SK-N-SH (cell line): ENCODE measurements at regions not wholly inside any gene's neighbourhood (a gene's known extent, or its start where the extent isn't known, plus 50 kb on each side); places are given as distances from the start of the nearest gene placed in this dataset.

ENCODE experiments used
- CTCF ChIA-PET: fragments of 300-600, 350-600 bp; formaldehyde crosslinking; extraction: SDS; loops from one replicate; lab custom pipeline; 2021; lab: Yijun Ruan, JAX
- POLR2A ChIA-PET: fragments of 350-600 bp; sonication (Branson Sonifier 250); formaldehyde crosslinking; extraction: SDS; loops from one replicate; lab custom pipeline; 2020; ENCODE audit warnings: antibody characterized with exemption, inconsistent platforms; lab: Yijun Ruan, JAX
- DNase-seq: peaks from one replicate; pipeline ENCODE4 v3.0.0; 2012
- H2AFZ ChIP-seq: fragments of 200-600 bp; sonication (generic); 2 replicates; pipeline ENCODE4 v1.8.1; 2016; ENCODE audit warnings: antibody characterized with exemption, mild to moderate bottlenecking, low read depth
- H3F3A ChIP-seq: fragments of 200-600 bp; sonication (generic); replicated peaks from 2 replicates; pipeline ENCODE3; 2016; ENCODE audit warnings: antibody characterized with exemption, mild to moderate bottlenecking; ENCODE audit not compliant: insufficient read depth
- H3K27ac ChIP-seq, 2 experiments: fragments of 200-500 bp in 1 of 2; fragments of 200-600 bp in 1 of 2; sonication (Bioruptor generic) in 1 of 2; sonication (generic), shearing (Covaris generic) in 1 of 2; 2 replicates each; pipeline versions ENCODE4 v1.5.1 to v1.6.1; 2014 to 2016; ENCODE audit warnings: low read depth in 2 of 2, inconsistent platforms in 1 of 2, low read length in 1 of 2, mild to moderate bottlenecking in 1 of 2, mixed read lengths in 1 of 2
- H3K27me3 ChIP-seq: fragments of 200-600 bp; sonication (generic), shearing (Covaris generic); 2 replicates; pipeline ENCODE4 v1.6.1; 2016; ENCODE audit warnings: mixed run types; ENCODE audit not compliant: insufficient read depth
- H3K36me3 ChIP-seq, 2 experiments: fragments of 200-500 bp in 1 of 2; fragments of 200-600 bp in 1 of 2; sonication (Bioruptor generic) in 1 of 2; sonication (generic) in 1 of 2; replicated peaks in 1 of 2; 2 replicates each; pipeline versions ENCODE3 to v1.5.1; 2014 to 2016; ENCODE audit warnings: low read length in 1 of 2, mild to moderate bottlenecking in 1 of 2; ENCODE audit not compliant: insufficient read depth in 2 of 2, control insufficient read depth in 1 of 2
- H3K4me1 ChIP-seq, 2 experiments: fragments of 200-500 bp in 1 of 2; fragments of 200-600 bp in 1 of 2; sonication (Bioruptor generic) in 1 of 2; sonication (generic), shearing (Covaris generic) in 1 of 2; 2 replicates each; pipeline versions ENCODE4 v1.5.1 to v1.6.1; 2014 to 2016; ENCODE audit warnings: low read depth in 1 of 2, low read length in 1 of 2, mixed run types in 1 of 2; ENCODE audit not compliant: insufficient read depth in 2 of 2, control insufficient read depth in 1 of 2
- H3K4me2 ChIP-seq: fragments of 200-600 bp; sonication (generic), shearing (Covaris generic); 2 replicates; pipeline ENCODE4 v1.6.1; 2017; ENCODE audit warnings: mixed run types
- H3K4me3 ChIP-seq, 2 experiments: fragments of 200-500 bp in 1 of 2; fragments of 200-600 bp in 1 of 2; sonication (Bioruptor generic) in 1 of 2; sonication (generic), shearing (Covaris generic) in 1 of 2; 2 replicates each; pipeline versions ENCODE4 v1.5.1 to v1.8.1; 2014 to 2016; ENCODE audit warnings: low read depth in 2 of 2, inconsistent platforms in 1 of 2, low read length in 1 of 2, mild to moderate bottlenecking in 1 of 2, mixed read lengths in 1 of 2, moderate library complexity in 1 of 2
- H3K79me2 ChIP-seq: fragments of 200-600 bp; sonication (generic); 2 replicates; pipeline ENCODE4 v1.8.1; 2017; ENCODE audit warnings: mild to moderate bottlenecking; ENCODE audit not compliant: insufficient read depth
- H3K9ac ChIP-seq: fragments of 200-600 bp; sonication (generic); 2 replicates; pipeline ENCODE4 v1.6.1; 2017; ENCODE audit warnings: mixed run types
- H3K9me2 ChIP-seq: fragments of 200-600 bp; sonication (generic); 2 replicates; pipeline ENCODE4 v1.6.1; 2017; ENCODE audit warnings: mixed run types
- H3K9me3 ChIP-seq: fragments of 200-600 bp; sonication (generic); 2 replicates; pipeline ENCODE4 v1.6.1; 2017; ENCODE audit warnings: mixed run types, mild to moderate bottlenecking, moderate library complexity
- H4K20me1 ChIP-seq: fragments of 200-600 bp; sonication (generic); 2 replicates; pipeline ENCODE4 v1.6.1; 2017; ENCODE audit warnings: mild to moderate bottlenecking, mixed run types; ENCODE audit not compliant: insufficient read depth
- ELF1 ChIP-seq: IDR thresholded peaks from 2 replicates; pipeline ENCODE4 v1.4.0; 2012
- EZH2phosphoT487 ChIP-seq: fragments of 200-600 bp; sonication (generic); IDR thresholded peaks from 2 replicates; pipeline ENCODE4 v1.6.1; 2017; ENCODE audit warnings: low read depth, mixed run types, mild to moderate bottlenecking, antibody characterized with exemption, moderate library complexity, borderline replicate concordance
- FOSL2 ChIP-seq: IDR thresholded peaks from 2 replicates; pipeline ENCODE4 v1.4.0; 2012; ENCODE audit warnings: low read depth, mild to moderate bottlenecking, moderate library complexity, borderline replicate concordance
- GABPA ChIP-seq: IDR thresholded peaks from 2 replicates; pipeline ENCODE4 v1.4.0; 2012; ENCODE audit warnings: low read depth, mild to moderate bottlenecking
- JUND ChIP-seq: IDR thresholded peaks from 2 replicates; pipeline ENCODE4 v1.4.0; 2012
- NFIC ChIP-seq: IDR thresholded peaks from 2 replicates; pipeline ENCODE4 v1.4.0; 2012; ENCODE audit warnings: borderline replicate concordance
- POLR2AphosphoS5 ChIP-seq: IDR thresholded peaks from 2 replicates; pipeline ENCODE4 v1.6.1; 2012; ENCODE audit warnings: low read depth, low read length
- RAD21 ChIP-seq: IDR thresholded peaks from 2 replicates; pipeline ENCODE4 v1.6.1; 2012; ENCODE audit warnings: mild to moderate bottlenecking, low read length
- RCOR1 ChIP-seq: fragments of 150-350 bp; IDR thresholded peaks from 2 replicates; pipeline ENCODE4 v1.6.1; 2017; ENCODE audit warnings: antibody characterized with exemption, low read length
- RFX5 ChIP-seq: IDR thresholded peaks from 2 replicates; pipeline ENCODE4 v1.6.1; 2012; ENCODE audit warnings: mild to moderate bottlenecking, improper control_type of control experiment, low read length
- SIN3A ChIP-seq: IDR thresholded peaks from 2 replicates; pipeline ENCODE4 v1.6.1; 2012; ENCODE audit warnings: low read depth, mild to moderate bottlenecking, low read length, moderate library complexity, borderline replicate concordance
- SMC3 ChIP-seq: IDR thresholded peaks from 2 replicates; pipeline ENCODE4 v1.6.1; 2012; ENCODE audit warnings: low read depth, low read length, improper control_type of control experiment
- TAF1 ChIP-seq: IDR thresholded peaks from 2 replicates; pipeline ENCODE4 v1.6.1; 2012; ENCODE audit warnings: low read depth, mild to moderate bottlenecking, low read length, moderate library complexity, borderline replicate concordance
- TEAD4 ChIP-seq: IDR thresholded peaks from 2 replicates; pipeline ENCODE4 v1.4.0; 2012; ENCODE audit warnings: mild to moderate bottlenecking, borderline replicate concordance; ENCODE audit not compliant: insufficient read depth
- USF1 ChIP-seq: IDR thresholded peaks from 2 replicates; pipeline ENCODE4 v1.4.0; 2012; ENCODE audit warnings: low read depth, borderline replicate concordance
- ZBTB33 ChIP-seq: IDR thresholded peaks from 2 replicates; pipeline ENCODE4 v1.4.0; 2012; ENCODE audit warnings: low read depth, borderline replicate concordance
- WGBS: methylation state at CpG from one replicate; pipeline ENCODE4 v1.1.6; 2017; ENCODE audit warnings: low lambda C conversion rate; 5-methylcytosine and 5-hydroxymethylcytosine counted together
- TF ChIP-seq, protein P1 (sequence below): fragments of 150-350 bp; IDR thresholded peaks from 2 replicates; pipeline ENCODE4 v1.6.1; 2016; ENCODE audit warnings: mild to moderate bottlenecking, low read depth, low read length
- TF ChIP-seq, protein P2 (sequence below): fragments of 150-350 bp; IDR thresholded peaks from 2 replicates; pipeline ENCODE4 v1.6.1; 2017; ENCODE audit warnings: antibody characterized with exemption, low read length, low read depth, borderline replicate concordance
- TF ChIP-seq, protein P3 (sequence below): fragments of 200-600 bp; sonication (generic); IDR thresholded peaks from 2 replicates; pipeline ENCODE4 v1.6.1; 2017; ENCODE audit warnings: antibody characterized with exemption, mild to moderate bottlenecking, moderate library complexity

- Histone ChIP-seq H3K36me3 (no peaks in the 10 kb centered on the region), H3K9me3 (no peaks in the 10 kb centered on the region), H2AFZ (no peak overlapping the region), H3F3A (peaks cover 13% of the 10 kb centered on the region), H4K20me1 (no peaks in the 10 kb centered on the region), H3K4me2 (no peak overlapping the region), H3K4me1 (peaks cover 0 to 16% of the 10 kb centered on the region in 2 experiments; a peak in 3 of 4 replicates), H3K27ac (no peak overlapping the region), H3K79me2 (no peaks in the 10 kb centered on the region), H3K9ac (no peak overlapping the region), H3K27me3 (no peaks in the 10 kb centered on the region), H3K4me3 (no peak overlapping the region), H3K9me2 (no peaks in the 10 kb centered on the region)
- ChIA-PET POLR2A (no interaction called here), CTCF (interaction anchor here (1.3 kb wide), 1 partner anchor 20 kb away, joined by 3 read pairs; no protein-coding TSS in a partner anchor)
- no peak for DNase-seq
- 86% methylated on average over 4 of the region's 4 CpGs for WGBS
- TF ChIP-seq RAD21 (no peak), EZH2phosphoT487 (no peak), ELF1 (no peak)
Measured at GRCh38 chr13:33489563-33489962, 204.0 kb upstream of the STARD13 start.

DNA sequence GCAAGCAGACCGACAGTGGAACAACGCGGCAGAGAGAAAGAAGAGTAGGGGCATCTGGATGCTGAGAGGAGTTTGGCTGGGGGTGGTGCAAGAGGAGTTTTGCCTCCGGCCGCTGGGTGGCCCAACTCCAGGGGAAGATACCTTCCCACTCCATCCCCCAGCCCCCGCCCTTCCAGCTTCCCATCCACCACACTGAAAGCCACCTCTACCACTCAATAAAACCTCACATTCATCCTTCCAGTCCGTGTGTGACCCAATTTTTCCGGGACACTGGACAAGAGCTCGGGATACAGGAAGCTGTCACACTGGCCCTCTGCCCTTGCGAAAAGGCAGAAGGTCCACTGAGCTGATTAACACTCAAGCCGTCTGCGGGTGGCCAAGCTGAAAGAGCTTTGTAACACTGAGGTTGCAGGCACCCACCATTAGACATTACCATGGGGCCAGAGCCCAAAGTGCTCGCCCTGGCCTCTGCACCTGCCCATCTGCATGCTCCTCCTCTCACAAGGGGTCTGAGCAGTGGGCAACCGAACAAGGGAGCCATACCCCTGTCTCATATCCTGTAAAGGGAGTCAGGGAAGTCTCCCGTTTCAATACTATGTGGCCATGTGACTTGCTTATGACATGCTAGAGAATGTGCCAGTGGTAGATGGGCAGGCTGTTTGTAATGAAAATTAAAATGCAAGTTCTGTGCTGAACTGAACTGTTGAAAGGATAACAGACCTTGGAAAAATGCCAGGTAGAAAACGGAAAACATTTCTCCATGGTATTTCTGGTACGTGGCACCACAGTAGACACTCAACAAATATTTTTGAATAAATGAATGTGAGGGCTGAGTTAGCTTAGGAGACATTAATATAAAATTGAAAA lies 205.1 kb upstream of the STARD13 start:
- H3K9ac ChIP-seq: no peak overlapping the region
- peaks cover 20% of the 10 kb centered on the region for H3F3A ChIP-seq
- ChIA-PET POLR2A (no interaction called here), CTCF (interaction anchor here (1.3 kb wide), 1 partner anchor 19 kb away, joined by 3 read pairs; no protein-coding TSS in a partner anchor)
- no peaks in the 10 kb centered on the region for H3K36me3 ChIP-seq
- TF ChIP-seq ZBTB33: no peak
- TF ChIP-seq GABPA: no peak
- no peak for TF ChIP-seq SIN3A
- TF ChIP-seq RFX5: no peak
- TF ChIP-seq NFIC: no peak
- no peak for TF ChIP-seq POLR2AphosphoS5
- TF ChIP-seq, protein P1, sequence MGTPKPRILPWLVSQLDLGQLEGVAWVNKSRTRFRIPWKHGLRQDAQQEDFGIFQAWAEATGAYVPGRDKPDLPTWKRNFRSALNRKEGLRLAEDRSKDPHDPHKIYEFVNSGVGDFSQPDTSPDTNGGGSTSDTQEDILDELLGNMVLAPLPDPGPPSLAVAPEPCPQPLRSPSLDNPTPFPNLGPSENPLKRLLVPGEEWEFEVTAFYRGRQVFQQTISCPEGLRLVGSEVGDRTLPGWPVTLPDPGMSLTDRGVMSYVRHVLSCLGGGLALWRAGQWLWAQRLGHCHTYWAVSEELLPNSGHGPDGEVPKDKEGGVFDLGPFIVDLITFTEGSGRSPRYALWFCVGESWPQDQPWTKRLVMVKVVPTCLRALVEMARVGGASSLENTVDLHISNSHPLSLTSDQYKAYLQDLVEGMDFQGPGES: no peak
- TF ChIP-seq, protein P2, sequence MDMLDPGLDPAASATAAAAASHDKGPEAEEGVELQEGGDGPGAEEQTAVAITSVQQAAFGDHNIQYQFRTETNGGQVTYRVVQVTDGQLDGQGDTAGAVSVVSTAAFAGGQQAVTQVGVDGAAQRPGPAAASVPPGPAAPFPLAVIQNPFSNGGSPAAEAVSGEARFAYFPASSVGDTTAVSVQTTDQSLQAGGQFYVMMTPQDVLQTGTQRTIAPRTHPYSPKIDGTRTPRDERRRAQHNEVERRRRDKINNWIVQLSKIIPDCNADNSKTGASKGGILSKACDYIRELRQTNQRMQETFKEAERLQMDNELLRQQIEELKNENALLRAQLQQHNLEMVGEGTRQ: no peak
- no peak for TF ChIP-seq EZH2phosphoT487
- no peak for TF ChIP-seq JUND
- TF ChIP-seq TEAD4: no peak
- TF ChIP-seq FOSL2: no peak
- no peak for TF ChIP-seq TAF1
- no peak for TF ChIP-seq USF1
- TF ChIP-seq, protein P3, sequence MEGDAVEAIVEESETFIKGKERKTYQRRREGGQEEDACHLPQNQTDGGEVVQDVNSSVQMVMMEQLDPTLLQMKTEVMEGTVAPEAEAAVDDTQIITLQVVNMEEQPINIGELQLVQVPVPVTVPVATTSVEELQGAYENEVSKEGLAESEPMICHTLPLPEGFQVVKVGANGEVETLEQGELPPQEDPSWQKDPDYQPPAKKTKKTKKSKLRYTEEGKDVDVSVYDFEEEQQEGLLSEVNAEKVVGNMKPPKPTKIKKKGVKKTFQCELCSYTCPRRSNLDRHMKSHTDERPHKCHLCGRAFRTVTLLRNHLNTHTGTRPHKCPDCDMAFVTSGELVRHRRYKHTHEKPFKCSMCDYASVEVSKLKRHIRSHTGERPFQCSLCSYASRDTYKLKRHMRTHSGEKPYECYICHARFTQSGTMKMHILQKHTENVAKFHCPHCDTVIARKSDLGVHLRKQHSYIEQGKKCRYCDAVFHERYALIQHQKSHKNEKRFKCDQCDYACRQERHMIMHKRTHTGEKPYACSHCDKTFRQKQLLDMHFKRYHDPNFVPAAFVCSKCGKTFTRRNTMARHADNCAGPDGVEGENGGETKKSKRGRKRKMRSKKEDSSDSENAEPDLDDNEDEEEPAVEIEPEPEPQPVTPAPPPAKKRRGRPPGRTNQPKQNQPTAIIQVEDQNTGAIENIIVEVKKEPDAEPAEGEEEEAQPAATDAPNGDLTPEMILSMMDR: no peak
- TF ChIP-seq SMC3: no peak
- TF ChIP-seq RCOR1: no peak
- no peaks in the 10 kb centered on the region for H3K27me3 ChIP-seq
- no peaks in the 10 kb centered on the region for H3K79me2 ChIP-seq
- H3K27ac ChIP-seq: no peak overlapping the region
- no peaks in the 10 kb centered on the region for H3K9me2 ChIP-seq
- no peak overlapping the region for H3K4me2 ChIP-seq
- no peaks in the 10 kb centered on the region for H3K9me3 ChIP-seq
- WGBS: 90% methylated on average over 17 of the region's 17 CpGs
- H4K20me1 ChIP-seq: no peaks in the 10 kb centered on the region
- H2AFZ ChIP-seq: no peak overlapping the region
- peaks cover 0 to 24% of the 10 kb centered on the region in 2 experiments; a peak in 3 of 4 replicates for H3K4me1 ChIP-seq
- no peak for DNase-seq
- no peak overlapping the region for H3K4me3 ChIP-seq
